ENCODE measurements at regions not wholly inside any gene's neighbourhood (a gene's known extent, or its start where the extent isn't known, plus 50 kb on each side); places are given as distances from the start of the nearest gene placed in this dataset.

DNA sequence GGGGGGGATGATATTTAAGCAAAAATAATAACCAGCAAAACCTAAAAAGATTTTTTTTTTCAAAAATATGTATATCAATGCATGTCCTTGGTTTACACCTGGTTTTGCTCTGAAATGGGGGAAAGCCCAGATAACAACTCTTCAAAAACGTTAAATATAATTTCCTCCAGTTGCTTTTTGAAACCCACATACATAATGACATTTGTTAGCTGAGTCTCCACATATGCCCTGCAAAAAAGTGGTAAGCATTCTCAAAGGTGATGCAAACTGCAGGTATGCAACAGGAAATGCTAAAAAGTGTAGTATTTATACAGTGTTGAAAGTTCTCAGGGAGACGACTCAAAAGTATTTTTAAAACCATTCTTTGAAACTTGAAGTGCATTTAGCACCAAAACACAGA, 258.6 kb downstream of the ZEB2 start:
- DNase-seq (ENCODE audit: low read depth in 2 of 2), result no peak
- TF ChIP-seq, protein P1, sequence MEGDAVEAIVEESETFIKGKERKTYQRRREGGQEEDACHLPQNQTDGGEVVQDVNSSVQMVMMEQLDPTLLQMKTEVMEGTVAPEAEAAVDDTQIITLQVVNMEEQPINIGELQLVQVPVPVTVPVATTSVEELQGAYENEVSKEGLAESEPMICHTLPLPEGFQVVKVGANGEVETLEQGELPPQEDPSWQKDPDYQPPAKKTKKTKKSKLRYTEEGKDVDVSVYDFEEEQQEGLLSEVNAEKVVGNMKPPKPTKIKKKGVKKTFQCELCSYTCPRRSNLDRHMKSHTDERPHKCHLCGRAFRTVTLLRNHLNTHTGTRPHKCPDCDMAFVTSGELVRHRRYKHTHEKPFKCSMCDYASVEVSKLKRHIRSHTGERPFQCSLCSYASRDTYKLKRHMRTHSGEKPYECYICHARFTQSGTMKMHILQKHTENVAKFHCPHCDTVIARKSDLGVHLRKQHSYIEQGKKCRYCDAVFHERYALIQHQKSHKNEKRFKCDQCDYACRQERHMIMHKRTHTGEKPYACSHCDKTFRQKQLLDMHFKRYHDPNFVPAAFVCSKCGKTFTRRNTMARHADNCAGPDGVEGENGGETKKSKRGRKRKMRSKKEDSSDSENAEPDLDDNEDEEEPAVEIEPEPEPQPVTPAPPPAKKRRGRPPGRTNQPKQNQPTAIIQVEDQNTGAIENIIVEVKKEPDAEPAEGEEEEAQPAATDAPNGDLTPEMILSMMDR (IDR thresholded peaks at IDR 0.05; ENCODE audit: low read depth, low read length), result no peak
- H3K4me3 ChIP-seq (replicated peaks in 1 of 2; ENCODE audit: low read depth in 2 of 2, low read length in 2 of 2), result no peak overlapping the region

DNA sequence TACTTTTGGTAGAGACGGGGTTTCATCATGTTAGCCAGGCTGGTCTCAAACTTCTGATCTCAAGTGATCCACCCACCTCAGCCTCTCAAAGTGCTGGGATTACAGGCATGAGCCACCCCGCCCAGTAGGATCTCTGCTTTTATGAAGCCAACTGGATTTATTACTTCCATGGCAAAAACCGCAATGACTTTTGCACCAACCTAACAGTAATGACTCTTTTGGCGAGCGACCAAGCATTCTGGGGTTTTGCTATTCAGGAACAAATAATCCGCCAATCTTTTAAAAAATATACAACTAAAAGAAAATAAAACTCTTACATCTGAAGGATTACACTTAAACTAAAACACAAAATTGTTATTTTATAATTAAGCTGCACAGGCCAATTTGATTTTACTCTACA, 260.6 kb downstream of the ZEB2 start:
- H3K4me3 ChIP-seq (replicated peaks in 1 of 2; ENCODE audit: low read depth in 2 of 2, low read length in 2 of 2), result no peak overlapping the region
- TF ChIP-seq, protein P1 (IDR thresholded peaks at IDR 0.05; ENCODE audit: low read depth, low read length), result no peak
- DNase-seq (ENCODE audit: low read depth in 2 of 2), result no peak

DNA sequence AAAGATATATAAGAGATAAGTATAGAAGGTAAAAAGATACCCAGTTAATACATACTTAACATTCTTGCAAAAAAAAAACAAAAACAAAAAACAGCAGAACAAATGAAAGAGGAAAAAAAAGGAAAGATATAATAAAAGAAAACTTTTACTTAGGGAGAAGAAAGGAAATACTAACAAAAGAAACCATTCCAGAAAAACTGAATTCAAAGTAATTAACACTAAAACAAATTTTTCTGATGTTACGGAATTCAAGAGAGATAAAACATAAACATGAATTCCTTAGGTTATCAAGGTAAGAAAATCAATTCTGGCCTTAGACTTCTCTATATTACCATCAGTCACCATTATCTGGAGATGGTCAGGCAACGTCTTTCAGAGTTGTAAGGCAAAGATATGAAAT, 261.8 kb downstream of the ZEB2 start:
- TF ChIP-seq, protein P1 (IDR thresholded peaks at IDR 0.05; ENCODE audit: low read depth, low read length), result no peak
- no peak for DNase-seq (ENCODE audit: low read depth in 2 of 2)
- H3K4me3 ChIP-seq (replicated peaks in 1 of 2; ENCODE audit: low read depth in 2 of 2, low read length in 2 of 2), result no peak overlapping the region

DNA sequence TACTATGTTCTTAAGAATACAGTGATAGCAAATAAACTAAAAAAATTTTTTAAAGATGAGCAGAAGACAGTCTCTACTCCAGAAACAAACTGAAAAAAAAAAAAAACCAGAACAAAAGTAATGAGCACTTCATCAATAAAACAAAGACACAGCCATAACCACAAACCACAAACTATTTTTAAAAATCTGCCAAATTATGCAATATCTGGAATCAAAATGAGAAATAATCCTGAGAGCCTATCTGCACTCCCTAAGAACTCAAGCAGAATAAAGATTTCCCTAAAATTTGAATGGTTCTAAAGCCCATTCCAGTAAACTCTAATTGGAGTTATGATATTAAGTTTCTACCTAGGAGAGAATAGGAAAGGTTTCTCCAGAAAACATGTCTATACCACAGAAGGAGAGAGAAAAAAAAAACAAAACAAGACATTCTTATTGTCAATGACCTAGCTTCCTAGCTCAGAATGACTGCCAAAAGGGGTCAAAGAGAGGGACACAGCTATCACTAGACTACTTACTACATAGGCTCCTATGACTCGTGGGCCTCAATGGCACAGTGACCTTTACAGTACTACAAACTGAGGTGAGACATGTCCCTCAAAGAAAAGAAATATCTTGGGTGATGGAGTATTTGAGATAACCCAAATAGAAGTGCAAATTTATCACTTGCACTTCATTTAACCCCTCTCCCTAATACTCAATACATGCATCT, 262.8 kb downstream of the ZEB2 start:
- TF ChIP-seq, protein P1 (IDR thresholded peaks at IDR 0.05; ENCODE audit: low read depth, low read length), result no peak
- no peak overlapping the region for H3K4me3 ChIP-seq (replicated peaks in 1 of 2; ENCODE audit: low read depth in 2 of 2, low read length in 2 of 2)
- peak; percentile 55 to 60 for DNase-seq (ENCODE audit: low read depth in 2 of 2)

DNA sequence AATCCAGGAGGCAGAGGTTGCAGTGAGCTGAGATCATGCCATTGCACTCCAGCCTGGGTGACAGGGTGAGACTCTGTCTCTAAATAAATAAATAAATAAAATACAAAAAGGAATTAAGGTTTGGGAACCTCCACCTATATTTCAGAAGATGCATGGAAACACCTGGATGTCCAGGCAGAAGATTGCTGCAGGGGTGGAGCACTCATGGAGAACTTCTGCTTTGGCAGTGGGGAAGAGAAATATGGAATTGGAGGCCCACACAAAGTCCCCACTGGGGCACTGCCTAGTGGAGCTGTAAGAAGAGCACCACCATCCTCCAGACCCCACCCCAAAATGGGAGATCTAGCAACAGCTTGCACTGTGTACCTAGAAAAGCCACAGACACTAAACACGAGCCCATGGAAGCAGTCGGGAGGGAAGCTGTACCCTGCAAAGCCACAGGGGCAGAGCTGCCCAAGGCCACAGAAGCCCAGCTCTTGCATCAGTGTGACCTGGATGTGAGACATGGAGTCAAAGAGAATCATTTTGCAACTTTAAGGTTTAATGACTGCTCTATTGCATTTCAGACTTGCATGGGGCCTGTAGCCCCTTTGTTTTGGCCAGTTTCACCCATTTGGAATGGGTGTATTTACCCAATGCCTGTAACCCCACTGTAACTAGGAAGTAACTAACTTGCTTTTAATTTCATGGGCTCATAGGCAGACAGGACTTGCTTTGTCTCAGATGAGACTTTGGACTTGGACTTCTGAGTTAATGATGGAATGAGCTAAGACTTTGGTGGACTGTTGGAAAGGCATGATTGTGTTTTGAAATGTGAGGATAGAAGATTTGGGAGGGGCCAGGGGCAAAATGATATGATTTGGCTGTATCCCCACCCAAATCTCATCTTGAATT, 265.3 kb downstream of the ZEB2 start:
- DNase-seq (ENCODE audit: low read depth in 2 of 2), result no peak
- no peak overlapping the region for H3K4me3 ChIP-seq (replicated peaks in 1 of 2; ENCODE audit: low read depth in 2 of 2, low read length in 2 of 2)
- TF ChIP-seq, protein P1 (IDR thresholded peaks at IDR 0.05; ENCODE audit: low read depth, low read length), result no peak

DNA sequence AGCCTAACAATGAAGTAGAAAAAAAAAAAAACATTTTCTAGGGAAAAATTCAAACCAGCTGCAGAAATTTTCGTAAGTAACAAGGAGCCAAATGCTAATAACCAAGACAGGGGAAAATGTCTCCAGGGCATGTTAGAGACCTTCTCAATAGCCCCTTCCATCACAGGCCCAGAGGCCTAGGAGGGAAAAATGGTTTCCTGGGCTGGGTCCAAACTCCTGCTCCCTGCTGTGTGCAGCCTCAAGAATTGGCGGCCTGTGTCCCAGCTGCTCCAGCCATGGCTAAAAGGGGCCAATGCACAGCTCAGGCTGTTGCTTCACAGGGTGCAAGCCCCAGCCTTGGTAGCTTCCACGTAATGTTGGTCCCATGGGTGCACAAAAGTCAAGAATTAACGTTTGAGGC, 266.2 kb downstream of the ZEB2 start:
- TF ChIP-seq, protein P1 (IDR thresholded peaks at IDR 0.05; ENCODE audit: low read depth, low read length), result no peak
- H3K4me3 ChIP-seq (replicated peaks in 1 of 2; ENCODE audit: low read depth in 2 of 2, low read length in 2 of 2), result no peak overlapping the region
- no peak for DNase-seq (ENCODE audit: low read depth in 2 of 2)
